Esophagus squamous epithelium (tissue), 4 donors: ENCODE measurements at regions not wholly inside any gene's neighbourhood (a gene's known extent, or its start where the extent isn't known, plus 50 kb on each side); places are given as distances from the start of the nearest gene placed in this dataset.

Experiments used
- CTCF ChIP-seq, 6 experiments: fragments of 450-650 bp in 4 of 6; fragments of 200-600 bp in 2 of 6; sonication (generic) in 2 of 6; IDR thresholded peaks; one replicate each; pipeline ENCODE4 v1.5.1; 2016 to 2019; ENCODE audit warnings: antibody characterized with exemption in 6 of 6, mild to moderate bottlenecking in 4 of 6, moderate library complexity in 4 of 6
- POLR2A ChIP-seq, 4 donors: fragments of 450-650 bp; IDR thresholded peaks; one replicate each; pipeline ENCODE4 v1.6.1; 2017; ENCODE audit warnings: antibody characterized with exemption in 4 of 4, mild to moderate bottlenecking in 4 of 4, moderate library complexity in 3 of 4

- TF ChIP-seq CTCF (IDR thresholded peaks at IDR 0.05) (no peak), POLR2A (IDR thresholded peaks at IDR 0.05) (no peak)
Observed at GRCh38 chr18:61274416-61274960, 58.7 kb upstream of the CDH20 start.
